ENCODE measurements at regions not wholly inside any gene's neighbourhood (a gene's known extent, or its start where the extent isn't known, plus 50 kb on each side); places are given as distances from the start of the nearest gene placed in this dataset.

- DNase-seq (ENCODE audit: low read depth, low spot score) (no peak), ATAC-seq (no peak)
- peaks cover 0 to 27% of the 10 kb centered on the region in 2 experiments; a peak in 2 of 4 replicates for H3K4me1 ChIP-seq (ENCODE audit: control insufficient read depth in 1 of 2, insufficient read depth in 2 of 2, low read length in 2 of 2)
- intact Hi-C loops (cut with micrococcal nuclease), result no loop called here
- H3K9ac ChIP-seq (ENCODE audit: low read length), result no peak overlapping the region
- H3K9me3 ChIP-seq (ENCODE audit: control insufficient read depth in 1 of 2, insufficient read depth in 1 of 2, low read depth in 1 of 2, low read length in 2 of 2), result peaks cover 0 to 4% of the 10 kb centered on the region in 2 experiments; a peak in 1 of 4 replicates
- H3K79me2 ChIP-seq (ENCODE audit: insufficient read depth, low read length), result no peaks in the 10 kb centered on the region
- no peak overlapping the region for H3K4me2 ChIP-seq (ENCODE audit: low read length)
- ChIA-PET POLR2A (no interaction called here), CTCF (no interaction called here), RAD21 (ENCODE audit: low non-redundant PET in 1 of 2, low total read pairs in 2 of 2, uncharacterized antibody in 2 of 2, unreplicated experiment in 2 of 2) (no interaction called here)
- no peaks in the 10 kb centered on the region for H3K9me2 ChIP-seq (ENCODE audit: insufficient read depth)
- no peaks in the 10 kb centered on the region for H3K36me3 ChIP-seq (ENCODE audit: control insufficient read depth in 1 of 2, insufficient read depth in 2 of 2, low read length in 2 of 2)
- no TSS peak for BruUV-seq (replicated peaks)
- no peak overlapping the region for H2AFZ ChIP-seq (ENCODE audit: low read depth, low read length, poor library complexity, severe bottlenecking)
- TF ChIP-seq JUND (IDR thresholded peaks at IDR 0.05), result no peak
- no peak for TF ChIP-seq ZBTB33 (IDR thresholded peaks at IDR 0.05; ENCODE audit: extremely low read depth, insufficient replicate concordance, low read length)
- no peak overlapping the region for H3K27ac ChIP-seq (ENCODE audit: low read depth, low read length)
- H3K27me3 ChIP-seq (ENCODE audit: insufficient read depth, low read length), result no peaks in the 10 kb centered on the region
- no peaks in the 10 kb centered on the region for H4K20me1 ChIP-seq (ENCODE audit: insufficient read depth)
- H3K4me3 ChIP-seq (replicated peaks in 1 of 2; ENCODE audit: low read depth in 1 of 2, low read length in 2 of 2), result no peak overlapping the region
Measured at GRCh38 chr2:601387-601698, 75.9 kb downstream of the TMEM18 start.

DNA sequence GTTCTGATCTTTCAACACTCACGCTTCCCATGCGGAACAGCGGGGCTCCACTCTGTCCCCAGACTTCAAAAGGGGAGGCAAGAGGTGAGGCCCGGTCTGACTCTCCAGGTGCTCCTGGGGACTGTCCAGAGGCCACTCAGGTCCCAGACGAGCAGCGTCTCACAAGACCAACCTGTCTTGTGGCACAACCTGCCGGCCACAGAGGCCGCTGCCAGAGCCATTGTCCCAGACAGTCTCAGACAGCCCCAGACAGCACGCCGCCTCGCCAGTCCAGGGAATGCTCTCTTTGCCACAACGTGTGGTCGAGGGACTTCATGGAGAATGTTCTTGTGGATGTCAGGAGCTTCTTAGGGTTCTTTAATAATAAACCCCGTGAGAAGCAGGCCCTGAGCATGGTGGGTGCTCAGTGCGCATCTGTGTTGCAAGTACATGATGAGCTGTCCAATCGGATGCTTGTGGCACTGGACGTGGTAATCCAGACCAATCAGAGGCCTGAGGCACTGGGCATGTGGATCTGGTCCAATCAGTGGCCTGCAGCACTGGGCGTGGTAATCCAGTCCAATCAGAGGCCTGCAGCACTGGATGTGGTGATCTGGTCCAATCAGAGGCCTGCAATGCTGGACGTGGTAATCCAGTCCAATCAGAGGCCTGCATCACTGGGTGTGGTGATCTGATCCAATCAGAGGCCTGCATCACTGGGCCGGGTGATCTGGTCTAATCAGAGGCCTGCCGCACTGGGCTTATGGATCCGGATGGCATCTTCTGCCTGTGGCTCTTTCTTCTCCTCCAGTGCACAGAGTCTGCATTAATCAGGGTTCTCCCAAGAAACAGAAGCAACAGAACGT lies 76.4 kb downstream of the TMEM18 start:
- no peaks in the 10 kb centered on the region for H3K27me3 ChIP-seq (ENCODE audit: insufficient read depth, low read length)
- no peak overlapping the region for H3K4me3 ChIP-seq (replicated peaks in 1 of 2; ENCODE audit: low read depth in 1 of 2, low read length in 2 of 2)
- TF ChIP-seq JUND (IDR thresholded peaks at IDR 0.05), result no peak
- no peak for TF ChIP-seq RAD21 (IDR thresholded peaks at IDR 0.05; ENCODE audit: low read depth)
- no peak for TF ChIP-seq CEBPB (IDR thresholded peaks at IDR 0.05; ENCODE audit: low read depth)
- no peak for TF ChIP-seq CBX3 (IDR thresholded peaks at IDR 0.05; ENCODE audit: low read depth)
- TF ChIP-seq POLR2AphosphoS5 (IDR thresholded peaks at IDR 0.05; ENCODE audit: low read depth, low read length), result no peak
- TF ChIP-seq SRF (IDR thresholded peaks at IDR 0.05; ENCODE audit: low read depth), result no peak
- no peak for TF ChIP-seq ZFX (IDR thresholded peaks at IDR 0.05)
- TF ChIP-seq MAX (IDR thresholded peaks at IDR 0.05), result no peak
- TF ChIP-seq ZBTB33 (IDR thresholded peaks at IDR 0.05; ENCODE audit: extremely low read depth, insufficient replicate concordance, low read length), result no peak
- no peak for TF ChIP-seq YY1 (IDR thresholded peaks at IDR 0.05; ENCODE audit: extremely low read depth, insufficient replicate concordance, low read depth, low read length)
- no peak for TF ChIP-seq CTCF (IDR thresholded peaks at IDR 0.05 in 2 of 3, conservative IDR thresholded peaks at IDR 0.05 in 1 of 3; ENCODE audit: borderline replicate concordance in 1 of 3, insufficient read depth in 1 of 3, low read depth in 2 of 3, low read length in 2 of 3)
- TF ChIP-seq FOSL1 (IDR thresholded peaks at IDR 0.05; ENCODE audit: low read depth), result no peak
- peaks cover 0 to 4% of the 10 kb centered on the region in 2 experiments; a peak in 1 of 4 replicates for H3K9me3 ChIP-seq (ENCODE audit: control insufficient read depth in 1 of 2, insufficient read depth in 1 of 2, low read depth in 1 of 2, low read length in 2 of 2)
- H4K20me1 ChIP-seq (ENCODE audit: insufficient read depth), result no peaks in the 10 kb centered on the region
- no peak for DNase-seq (ENCODE audit: low read depth, low spot score)
- intact Hi-C loops (cut with micrococcal nuclease), result no loop called here
- H3K4me2 ChIP-seq (ENCODE audit: low read length), result no peak overlapping the region
- no peak overlapping the region for H2AFZ ChIP-seq (ENCODE audit: low read depth, low read length, poor library complexity, severe bottlenecking)
- no peaks in the 10 kb centered on the region for H3K9me2 ChIP-seq (ENCODE audit: insufficient read depth)
- BruUV-seq (replicated peaks), result no TSS peak
- peaks cover 0 to 27% of the 10 kb centered on the region in 2 experiments; a peak in 2 of 4 replicates for H3K4me1 ChIP-seq (ENCODE audit: control insufficient read depth in 1 of 2, insufficient read depth in 2 of 2, low read length in 2 of 2)
- H3K9ac ChIP-seq (ENCODE audit: low read length), result no peak overlapping the region
- peak; percentile 19; the same call in 1 of the 2 replicates for ATAC-seq
- ChIA-PET RAD21 (ENCODE audit: low non-redundant PET in 1 of 2, low total read pairs in 2 of 2, uncharacterized antibody in 2 of 2, unreplicated experiment in 2 of 2) (no interaction called here), CTCF (no interaction called here), POLR2A (no interaction called here)
- no peaks in the 10 kb centered on the region for H3K79me2 ChIP-seq (ENCODE audit: insufficient read depth, low read length)
- H3K27ac ChIP-seq (ENCODE audit: low read depth, low read length), result no peak overlapping the region
- H3K36me3 ChIP-seq (ENCODE audit: control insufficient read depth in 1 of 2, insufficient read depth in 2 of 2, low read length in 2 of 2), result no peaks in the 10 kb centered on the region

Data from HCT116 (cell line).